Body of pancreas (tissue), 4 donors: ENCODE measurements at regions not wholly inside any gene's neighbourhood (a gene's known extent, or its start where the extent isn't known, plus 50 kb on each side); places are given as distances from the start of the nearest gene placed in this dataset.

Experiments
- ATAC-seq: fragments of 150-250 bp; one replicate; pipeline ENCODE4 v1.9.1; 2016
- DNase-seq, 4 donors: peaks; one replicate each; pipeline ENCODE4 v3.0.0-alpha.2; 2019
- H3K27ac ChIP-seq, 4 donors: fragments of 200-600 bp; sonication (generic); 1 replicate in 3 of 4; 2 replicates in 1 of 4; pipeline versions ENCODE4 v1.5.1 to v1.6.1; 2016 to 2019; ENCODE audit warnings: mild to moderate bottlenecking in 1 of 4, mixed read lengths in 1 of 4, moderate library complexity in 1 of 4
- H3K27me3 ChIP-seq, 2 donors: fragments of 200-600 bp; sonication (generic); one replicate each; pipeline ENCODE4 v1.6.0; 2016; ENCODE audit warnings: mild to moderate bottlenecking in 1 of 2
- H3K36me3 ChIP-seq, 2 donors: fragments of 200-600 bp; sonication (generic); replicated peaks in 1 of 2; 2 replicates each; pipeline ENCODE4 v1.5.1; 2016; ENCODE audit warnings: low read depth in 2 of 2; ENCODE audit not compliant: insufficient read depth in 1 of 2
- H3K4me1 ChIP-seq: fragments of 200-600 bp; sonication (generic); one replicate; pipeline ENCODE4 v1.6.0; 2016
- H3K4me3 ChIP-seq, 2 donors: fragments of 200-600 bp; sonication (generic); 1 replicate in 1 of 2; 2 replicates in 1 of 2; pipeline ENCODE4 v1.5.1; 2016 to 2019
- H3K9me3 ChIP-seq, 3 donors: fragments of 200-600 bp; sonication (generic); 1 replicate in 2 of 3; 2 replicates in 1 of 3; pipeline ENCODE4 v1.5.1; 2016
- POLR2A ChIP-seq, 3 donors: fragments of 450-650 bp; IDR thresholded peaks; one replicate each; pipeline ENCODE4 v1.6.1; 2016; ENCODE audit warnings: antibody characterized with exemption in 3 of 3, mild to moderate bottlenecking in 2 of 3
- WGBS, 2 donors: methylation state at CpG; one replicate each; pipeline ENCODE4 v1.1.5; 2017; 5-methylcytosine and 5-hydroxymethylcytosine counted together
- intact Hi-C: fragments of 100-400 bp; cut with DNase I; formaldehyde crosslinking; loops from one replicate; pipeline ENCODE4 v1.15.1; 2023
- TF ChIP-seq, protein P1 (sequence below), 7 experiments: fragments of 450-650 bp in 4 of 7; fragments of 200-600 bp in 3 of 7; sonication (generic) in 3 of 7; IDR thresholded peaks; one replicate each; pipeline ENCODE4 v1.5.1; 2016 to 2019; ENCODE audit warnings: antibody characterized with exemption in 7 of 7

DNA sequence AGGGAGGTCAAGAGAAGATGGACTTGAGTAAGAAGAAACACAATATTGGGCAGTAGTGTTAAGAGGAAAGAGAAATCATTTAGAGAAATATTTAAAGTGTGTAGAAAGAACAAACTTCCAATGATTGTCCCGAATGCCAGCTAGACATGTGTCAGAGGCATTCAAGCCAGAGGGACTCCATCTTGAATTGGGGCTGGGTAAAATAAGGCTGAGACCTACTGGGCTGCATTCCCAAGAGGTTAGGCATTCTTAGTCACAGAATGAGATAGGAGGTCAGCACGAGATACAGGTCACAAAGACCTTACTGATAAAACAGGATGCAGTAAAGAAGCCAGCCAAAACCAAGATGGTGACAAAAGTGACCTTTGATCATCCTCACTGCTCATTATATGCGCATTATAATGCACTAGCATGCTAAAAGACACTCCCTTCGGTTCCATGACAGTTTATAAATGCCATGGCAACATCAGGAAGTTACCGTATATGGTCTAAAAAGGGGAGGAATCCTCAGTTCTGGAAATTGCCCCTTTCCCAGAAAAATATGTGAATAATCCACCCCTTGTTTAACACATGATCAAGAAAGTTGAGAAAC, 127.0 kb upstream of the IPO5 start:
- no peak for DNase-seq
- 65 to 67% methylated on average over 5 of the region's 5 CpGs for WGBS, 2 donors
- TF ChIP-seq, protein P1, sequence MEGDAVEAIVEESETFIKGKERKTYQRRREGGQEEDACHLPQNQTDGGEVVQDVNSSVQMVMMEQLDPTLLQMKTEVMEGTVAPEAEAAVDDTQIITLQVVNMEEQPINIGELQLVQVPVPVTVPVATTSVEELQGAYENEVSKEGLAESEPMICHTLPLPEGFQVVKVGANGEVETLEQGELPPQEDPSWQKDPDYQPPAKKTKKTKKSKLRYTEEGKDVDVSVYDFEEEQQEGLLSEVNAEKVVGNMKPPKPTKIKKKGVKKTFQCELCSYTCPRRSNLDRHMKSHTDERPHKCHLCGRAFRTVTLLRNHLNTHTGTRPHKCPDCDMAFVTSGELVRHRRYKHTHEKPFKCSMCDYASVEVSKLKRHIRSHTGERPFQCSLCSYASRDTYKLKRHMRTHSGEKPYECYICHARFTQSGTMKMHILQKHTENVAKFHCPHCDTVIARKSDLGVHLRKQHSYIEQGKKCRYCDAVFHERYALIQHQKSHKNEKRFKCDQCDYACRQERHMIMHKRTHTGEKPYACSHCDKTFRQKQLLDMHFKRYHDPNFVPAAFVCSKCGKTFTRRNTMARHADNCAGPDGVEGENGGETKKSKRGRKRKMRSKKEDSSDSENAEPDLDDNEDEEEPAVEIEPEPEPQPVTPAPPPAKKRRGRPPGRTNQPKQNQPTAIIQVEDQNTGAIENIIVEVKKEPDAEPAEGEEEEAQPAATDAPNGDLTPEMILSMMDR (IDR thresholded peaks at IDR 0.05), result no peak
- TF ChIP-seq POLR2A (IDR thresholded peaks at IDR 0.05), result no peak
- H3K4me3 ChIP-seq, result no peak overlapping the region
- intact Hi-C loops, result no loop called here
- no peaks in the 10 kb centered on the region for H3K9me3 ChIP-seq
- H3K36me3 ChIP-seq, result no peaks in the 10 kb centered on the region
- no peak overlapping the region for H3K27ac ChIP-seq
- H3K4me1 ChIP-seq, result no peaks in the 10 kb centered on the region
- ATAC-seq, result no peak
- no peaks in the 10 kb centered on the region for H3K27me3 ChIP-seq

DNA sequence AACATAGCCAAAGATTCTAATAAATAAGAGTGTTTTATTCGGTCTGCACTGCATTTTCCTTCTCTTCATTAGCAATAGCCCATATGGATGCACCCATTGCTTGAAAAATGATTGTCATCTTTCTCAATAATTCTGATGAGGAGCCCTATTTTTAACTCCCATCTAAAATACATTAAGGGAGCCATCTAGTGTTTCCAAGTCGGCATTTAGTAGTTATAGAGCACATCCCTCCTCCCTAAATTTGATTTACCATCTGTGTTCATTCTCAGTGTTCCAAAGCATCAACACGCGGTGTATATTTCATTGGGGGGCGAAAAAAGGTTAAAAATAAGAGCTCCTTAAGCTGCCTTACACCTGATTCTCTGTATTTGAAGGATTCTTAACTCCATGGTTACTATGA, 119.2 kb upstream of the IPO5 start:
- DNase-seq (no peak), ATAC-seq (no peak)
- no peaks in the 10 kb centered on the region for H3K27me3 ChIP-seq
- TF ChIP-seq POLR2A (IDR thresholded peaks at IDR 0.05), result no peak
- TF ChIP-seq, protein P1 (IDR thresholded peaks at IDR 0.05), result no peak
- no peak overlapping the region for H3K27ac ChIP-seq
- intact Hi-C loops, result no loop called here
- no peaks in the 10 kb centered on the region for H3K9me3 ChIP-seq
- WGBS, 2 donors, result 56 to 62% methylated on average over 5 of the region's 5 CpGs
- no peak overlapping the region for H3K4me3 ChIP-seq
- H3K36me3 ChIP-seq, result no peaks in the 10 kb centered on the region
- no peaks in the 10 kb centered on the region for H3K4me1 ChIP-seq

DNA sequence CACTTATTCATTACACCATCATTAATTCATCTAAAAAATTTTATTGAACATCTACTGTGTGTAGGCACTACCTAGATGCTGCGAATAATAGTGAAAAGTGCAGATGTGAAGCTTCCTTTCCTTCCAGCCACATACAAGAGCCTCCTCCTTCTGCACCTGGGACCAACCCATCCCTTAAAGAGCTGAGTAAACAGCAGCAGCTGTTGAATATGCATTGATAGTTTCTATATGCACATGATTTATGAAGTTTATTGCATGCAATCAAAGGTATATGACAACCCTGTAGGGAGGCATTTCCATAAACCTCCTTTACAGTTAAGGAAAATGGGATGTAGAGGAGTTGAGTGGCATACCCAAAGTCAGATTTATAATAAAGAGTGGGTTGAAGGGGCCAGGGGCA, 110.3 kb upstream of the IPO5 start:
- intact Hi-C loops, result no loop called here
- Histone ChIP-seq H3K36me3 (no peaks in the 10 kb centered on the region), H3K27me3 (no peaks in the 10 kb centered on the region), H3K4me3 (no peak overlapping the region), H3K9me3 (no peaks in the 10 kb centered on the region), H3K4me1 (no peaks in the 10 kb centered on the region), H3K27ac (no peak overlapping the region)
- no peak for ATAC-seq
- DNase-seq, result no peak
- TF ChIP-seq POLR2A (IDR thresholded peaks at IDR 0.05), result no peak
- TF ChIP-seq, protein P1 (IDR thresholded peaks at IDR 0.05), result no peak
- 77 to 100% methylated on average over 1 of the region's 1 CpG for WGBS, 2 donors

DNA sequence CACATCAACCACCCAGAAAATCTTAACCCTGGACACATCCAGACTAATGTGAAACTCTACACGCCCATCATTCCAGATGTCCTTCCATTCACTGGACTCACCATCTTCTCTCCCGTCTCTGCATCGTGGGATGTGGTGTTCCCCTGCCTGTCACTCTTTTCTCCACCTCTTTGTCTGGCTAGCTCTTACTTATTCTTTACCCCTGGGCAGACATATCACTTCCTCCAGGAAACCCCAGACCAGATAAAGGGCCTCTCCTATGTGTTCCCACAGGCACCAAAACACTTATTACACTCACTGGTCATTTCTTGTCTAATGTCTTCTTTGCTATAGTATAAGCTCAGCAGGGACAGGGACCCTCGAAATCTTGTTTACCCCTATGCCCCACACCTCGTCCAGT, 109.3 kb upstream of the IPO5 start:
- ATAC-seq, result no peak
- H3K27me3 ChIP-seq, result no peaks in the 10 kb centered on the region
- no peaks in the 10 kb centered on the region for H3K9me3 ChIP-seq
- no peak overlapping the region for H3K27ac ChIP-seq
- WGBS, 2 donors, result 66 to 73% methylated on average over 5 of the region's 5 CpGs
- intact Hi-C loops, result no loop called here
- no peak for DNase-seq
- no peaks in the 10 kb centered on the region for H3K36me3 ChIP-seq
- TF ChIP-seq, protein P1 (IDR thresholded peaks at IDR 0.05), result no peak
- no peak for TF ChIP-seq POLR2A (IDR thresholded peaks at IDR 0.05)
- no peak overlapping the region for H3K4me3 ChIP-seq
- no peaks in the 10 kb centered on the region for H3K4me1 ChIP-seq

DNA sequence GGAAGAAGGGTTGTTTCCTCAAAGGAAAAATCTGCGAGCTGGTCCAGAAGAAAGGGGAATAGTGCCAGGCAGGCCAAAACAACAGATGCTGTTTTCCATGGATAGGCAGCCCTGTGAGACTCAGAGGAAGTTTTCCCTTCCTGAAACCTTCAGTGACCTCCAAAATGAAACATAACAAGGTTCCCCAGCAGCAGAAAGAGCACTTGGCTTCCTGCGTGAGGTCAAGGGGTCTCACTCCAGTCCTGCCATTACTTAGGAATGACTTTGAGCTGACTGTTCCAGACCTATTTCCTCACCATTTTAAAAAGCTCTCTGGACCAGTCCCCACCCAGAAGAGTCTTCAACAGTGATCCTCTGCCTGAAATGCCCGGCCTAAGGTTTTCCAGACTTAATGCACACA, 104.6 kb upstream of the IPO5 start:
- Histone ChIP-seq H3K9me3 (no peaks in the 10 kb centered on the region), H3K36me3 (no peaks in the 10 kb centered on the region), H3K27me3 (no peaks in the 10 kb centered on the region), H3K4me1 (no peaks in the 10 kb centered on the region), H3K27ac (no peak overlapping the region), H3K4me3 (no peak overlapping the region)
- intact Hi-C loops, result no loop called here
- 63 to 68% methylated on average over 3 of the region's 3 CpGs for WGBS, 2 donors
- DNase-seq, result no peak
- no peak for TF ChIP-seq POLR2A (IDR thresholded peaks at IDR 0.05)
- TF ChIP-seq, protein P1 (IDR thresholded peaks at IDR 0.05), result no peak
- no peak for ATAC-seq
